ENCODE measurements at regions not wholly inside any gene's neighbourhood (a gene's known extent, or its start where the extent isn't known, plus 50 kb on each side); places are given as distances from the start of the nearest gene placed in this dataset.

GRCh38 chr13:109576331-109576813, 210.0 kb downstream of the IRS2 start:
- TF ChIP-seq, protein P1, sequence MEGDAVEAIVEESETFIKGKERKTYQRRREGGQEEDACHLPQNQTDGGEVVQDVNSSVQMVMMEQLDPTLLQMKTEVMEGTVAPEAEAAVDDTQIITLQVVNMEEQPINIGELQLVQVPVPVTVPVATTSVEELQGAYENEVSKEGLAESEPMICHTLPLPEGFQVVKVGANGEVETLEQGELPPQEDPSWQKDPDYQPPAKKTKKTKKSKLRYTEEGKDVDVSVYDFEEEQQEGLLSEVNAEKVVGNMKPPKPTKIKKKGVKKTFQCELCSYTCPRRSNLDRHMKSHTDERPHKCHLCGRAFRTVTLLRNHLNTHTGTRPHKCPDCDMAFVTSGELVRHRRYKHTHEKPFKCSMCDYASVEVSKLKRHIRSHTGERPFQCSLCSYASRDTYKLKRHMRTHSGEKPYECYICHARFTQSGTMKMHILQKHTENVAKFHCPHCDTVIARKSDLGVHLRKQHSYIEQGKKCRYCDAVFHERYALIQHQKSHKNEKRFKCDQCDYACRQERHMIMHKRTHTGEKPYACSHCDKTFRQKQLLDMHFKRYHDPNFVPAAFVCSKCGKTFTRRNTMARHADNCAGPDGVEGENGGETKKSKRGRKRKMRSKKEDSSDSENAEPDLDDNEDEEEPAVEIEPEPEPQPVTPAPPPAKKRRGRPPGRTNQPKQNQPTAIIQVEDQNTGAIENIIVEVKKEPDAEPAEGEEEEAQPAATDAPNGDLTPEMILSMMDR (IDR thresholded peaks at IDR 0.05), result no peak
- TF ChIP-seq POLR2A (IDR thresholded peaks at IDR 0.05), result no peak
